HG02870 (cell line): ENCODE measurements at regions not wholly inside any gene's neighbourhood (a gene's known extent, or its start where the extent isn't known, plus 50 kb on each side); places are given as distances from the start of the nearest gene placed in this dataset.
"Not testable (repeated sequence)": the region's sequence is repeated elsewhere in the genome, so short reads cannot be mapped to it uniquely, and the experiment has no call there.

Experiments used
- ATAC-seq: cut with Tn5 transposase; IDR thresholded peaks from one replicate; pipeline ENCODE4 v1.9.1; 2021; ENCODE audit warnings: mild to moderate bottlenecking, moderate library complexity; ENCODE audit not compliant: unreplicated experiment

GRCh38 chr10:33009244-33010131 is 51.5 kb upstream of the ITGB1 start:
- no peak for ATAC-seq

- ATAC-seq, result no peak
These were observed 50.6 kb upstream of the ITGB1 start for GRCh38 chr10:33008499-33009243.

DNA sequence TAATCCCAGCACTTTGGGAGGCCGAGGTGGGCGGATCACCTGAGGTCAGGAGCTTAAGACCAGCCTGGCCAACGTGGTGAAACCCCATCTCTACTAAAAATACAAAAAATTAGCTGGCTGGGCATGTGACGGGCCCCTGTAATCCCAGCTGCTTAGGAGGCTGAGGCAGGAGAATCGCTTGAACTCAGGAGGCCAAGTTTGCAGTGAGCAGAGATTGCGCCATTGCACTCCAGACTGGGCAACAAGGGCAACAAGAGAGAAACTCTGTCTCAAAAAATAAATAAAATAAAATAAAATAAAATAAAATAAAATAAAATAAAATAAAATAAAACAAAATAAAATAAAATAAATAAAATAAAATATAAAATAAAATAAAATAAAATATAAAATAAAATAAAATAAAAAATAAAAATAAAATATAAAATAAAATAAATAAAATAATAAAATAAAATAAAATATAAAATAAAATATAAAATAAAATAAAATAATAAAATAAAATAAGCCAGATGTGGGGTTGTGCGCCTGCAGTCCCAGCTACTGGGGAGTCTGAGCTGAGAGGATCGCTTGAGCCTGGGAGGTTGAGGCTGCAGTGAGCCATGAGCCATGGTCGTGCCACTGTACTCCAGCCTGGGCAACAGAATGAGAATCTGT is 49.8 kb upstream of the ITGB1 start:
- not testable (repeated sequence) for ATAC-seq
